Upper lobe of right lung (tissue), 1 donor: ENCODE measurements at regions not wholly inside any gene's neighbourhood (a gene's known extent, or its start where the extent isn't known, plus 50 kb on each side); places are given as distances from the start of the nearest gene placed in this dataset.

Source experiments
- ATAC-seq: fragments of 200-7000 bp; cut with Tn5 transposase; one replicate; pipeline ENCODE4 v1.9.1; 2020; ENCODE audit warnings: mild to moderate bottlenecking, moderate library complexity
- DNase-seq: peaks from one replicate; pipeline ENCODE4 v3.0.0-alpha.2; 2020
- H3K27ac ChIP-seq: fragments of 200-600 bp; one replicate; pipeline ENCODE4 v1.8.0; 2022
- H3K27me3 ChIP-seq: fragments of 200-600 bp; one replicate; pipeline ENCODE4 v1.8.0; 2022; ENCODE audit warnings: mild to moderate bottlenecking
- H3K36me3 ChIP-seq: fragments of 200-600 bp; one replicate; pipeline ENCODE4 v1.8.0; 2022
- H3K4me1 ChIP-seq: fragments of 200-600 bp; one replicate; pipeline ENCODE4 v1.8.0; 2022
- H3K4me3 ChIP-seq: fragments of 200-600 bp; one replicate; pipeline ENCODE4 v1.8.0; 2022; ENCODE audit warnings: mild to moderate bottlenecking
- H3K9me3 ChIP-seq: fragments of 200-600 bp; one replicate; pipeline ENCODE4 v1.8.0; 2022
- CTCF ChIP-seq: fragments of 200-600 bp; IDR thresholded peaks from one replicate; pipeline ENCODE4 v1.8.0; 2022; ENCODE audit warnings: antibody characterized with exemption
- intact Hi-C: fragments of 100-400 bp; cut with DNase I; formaldehyde crosslinking; loops from one replicate; pipeline ENCODE4 v1.11.0; 2022
- donor health status: DM: no; HTN: yes; CAD: no; lungs with severe emphysema.

- Histone ChIP-seq H3K27ac (no peak overlapping the region), H3K9me3 (no peaks in the 10 kb centered on the region), H3K4me3 (no peak overlapping the region), H3K27me3 (no peaks in the 10 kb centered on the region), H3K36me3 (no peaks in the 10 kb centered on the region), H3K4me1 (no peaks in the 10 kb centered on the region)
- no peak for TF ChIP-seq CTCF
- DNase-seq (no peak), ATAC-seq (no peak)
- intact Hi-C loops: no loop called here
Measured at GRCh38 chr10:80734589-80734988, 196.9 kb downstream of the SH2D4B start.

- no peak for ATAC-seq
- DNase-seq: no peak
- no peaks in the 10 kb centered on the region for H3K4me1 ChIP-seq
- no peaks in the 10 kb centered on the region for H3K27me3 ChIP-seq
- no peak overlapping the region for H3K4me3 ChIP-seq
- no peaks in the 10 kb centered on the region for H3K36me3 ChIP-seq
- H3K9me3 ChIP-seq: no peaks in the 10 kb centered on the region
- H3K27ac ChIP-seq: no peak overlapping the region
- no peak for TF ChIP-seq CTCF
- intact Hi-C loops: no loop called here
Measured at GRCh38 chr10:80737209-80737608, 199.5 kb downstream of the SH2D4B start.

- H3K27ac ChIP-seq: no peak overlapping the region
- intact Hi-C loops: no loop called here
- DNase-seq: no peak
- no peak for TF ChIP-seq CTCF
- H3K36me3 ChIP-seq: no peaks in the 10 kb centered on the region
- no peaks in the 10 kb centered on the region for H3K27me3 ChIP-seq
- no peaks in the 10 kb centered on the region for H3K9me3 ChIP-seq
- no peak overlapping the region for H3K4me3 ChIP-seq
- ATAC-seq: no peak
- no peaks in the 10 kb centered on the region for H3K4me1 ChIP-seq
Measured at GRCh38 chr10:80739328-80739727, 201.6 kb downstream of the SH2D4B start.

GRCh38 chr10:80739963-80740715 is 202.4 kb downstream of the SH2D4B start:
- Histone ChIP-seq H3K27me3 (no peaks in the 10 kb centered on the region), H3K36me3 (no peaks in the 10 kb centered on the region), H3K4me3 (no peak overlapping the region), H3K9me3 (no peaks in the 10 kb centered on the region), H3K4me1 (no peaks in the 10 kb centered on the region), H3K27ac (no peak overlapping the region)
- TF ChIP-seq CTCF: no peak
- no peak for DNase-seq
- no peak for ATAC-seq
- intact Hi-C loops: no loop called here

- no peak for ATAC-seq
- H3K36me3 ChIP-seq: no peaks in the 10 kb centered on the region
- TF ChIP-seq CTCF: no peak
- DNase-seq: no peak
- H3K27ac ChIP-seq: no peak overlapping the region
- intact Hi-C loops: no loop called here
- no peaks in the 10 kb centered on the region for H3K4me1 ChIP-seq
- H3K4me3 ChIP-seq: no peak overlapping the region
- no peaks in the 10 kb centered on the region for H3K27me3 ChIP-seq
- H3K9me3 ChIP-seq: no peaks in the 10 kb centered on the region
Measured at GRCh38 chr10:80741278-80741677, 203.6 kb downstream of the SH2D4B start.

GRCh38 chr10:80750268-80750667 is 212.6 kb downstream of the SH2D4B start:
- intact Hi-C loops: no loop called here
- no peak for TF ChIP-seq CTCF
- no peak for ATAC-seq

More at GRCh38 chr10:80750268-80750667, 212.6 kb downstream of the SH2D4B start:
- Histone ChIP-seq H3K27ac (no peak overlapping the region), H3K36me3 (no peaks in the 10 kb centered on the region), H3K4me3 (no peak overlapping the region), H3K9me3 (no peaks in the 10 kb centered on the region), H3K4me1 (no peaks in the 10 kb centered on the region), H3K27me3 (no peaks in the 10 kb centered on the region)
- no peak for DNase-seq
